Testis (tissue), 2 donors: ENCODE measurements at regions not wholly inside any gene's neighbourhood (a gene's known extent, or its start where the extent isn't known, plus 50 kb on each side); places are given as distances from the start of the nearest gene placed in this dataset.

Experiments used
- DNase-seq: peaks from one replicate; pipeline ENCODE4 v3.0.0-alpha.2; 2019
- H3K27ac ChIP-seq, 2 donors: fragments of 200-600 bp; sonication (generic); one replicate each; pipeline ENCODE4 v1.5.1; 2019
- H3K27me3 ChIP-seq: fragments of 200-600 bp; sonication (generic); one replicate; pipeline ENCODE4 v1.5.1; 2019
- H3K36me3 ChIP-seq: fragments of 200-600 bp; sonication (generic); one replicate; pipeline ENCODE4 v1.5.1; 2017; ENCODE audit warnings: low read depth; ENCODE audit errors: missing control alignments
- H3K4me1 ChIP-seq: fragments of 200-600 bp; sonication (generic); one replicate; pipeline ENCODE4 v1.5.1; 2019
- H3K4me3 ChIP-seq, 2 donors: fragments of 200-600 bp; sonication (generic); one replicate each; pipeline ENCODE4 v1.5.1; 2017 to 2019
- H3K9me3 ChIP-seq: fragments of 200-600 bp; sonication (generic); one replicate; pipeline ENCODE4 v1.5.1; 2017
- CTCF ChIP-seq, 3 experiments: fragments of 450-650 bp in 2 of 3; fragments of 200-600 bp in 1 of 3; sonication (generic) in 1 of 3; IDR thresholded peaks; one replicate each; pipeline ENCODE4 v1.5.1; 2016 to 2019; ENCODE audit warnings: antibody characterized with exemption in 3 of 3, mild to moderate bottlenecking in 2 of 3, moderate library complexity in 1 of 3
- POLR2A ChIP-seq: fragments of 450-650 bp; IDR thresholded peaks from one replicate; pipeline ENCODE4 v1.6.1; 2017; ENCODE audit warnings: antibody characterized with exemption, mild to moderate bottlenecking, moderate library complexity
- WGBS, 2 donors: methylation state at CpG; one replicate each; pipeline ENCODE4 v1.1.5; 2018; 5-methylcytosine and 5-hydroxymethylcytosine counted together
- intact Hi-C: fragments of 100-400 bp; cut with DNase I; formaldehyde crosslinking; loops from one replicate; pipeline ENCODE4 v1.15.1; 2023; ENCODE audit warnings: low total_unique reads

GRCh38 chr18:6639305-6639704 is 90.2 kb upstream of the ARHGAP28 start:
- H3K27me3 ChIP-seq = no peaks in the 10 kb centered on the region
- no peaks in the 10 kb centered on the region for H3K4me1 ChIP-seq
- intact Hi-C loops = no loop called here
- DNase-seq = no peak
- H3K36me3 ChIP-seq = no peaks in the 10 kb centered on the region
- TF ChIP-seq CTCF (IDR thresholded peaks at IDR 0.05) = no peak
- no peak for TF ChIP-seq POLR2A
- H3K4me3 ChIP-seq = no peak overlapping the region
- no peaks in the 10 kb centered on the region for H3K9me3 ChIP-seq
- H3K27ac ChIP-seq = no peak overlapping the region
- WGBS, 2 donors = 89 to 94% methylated on average over 4 of the region's 4 CpGs

DNA sequence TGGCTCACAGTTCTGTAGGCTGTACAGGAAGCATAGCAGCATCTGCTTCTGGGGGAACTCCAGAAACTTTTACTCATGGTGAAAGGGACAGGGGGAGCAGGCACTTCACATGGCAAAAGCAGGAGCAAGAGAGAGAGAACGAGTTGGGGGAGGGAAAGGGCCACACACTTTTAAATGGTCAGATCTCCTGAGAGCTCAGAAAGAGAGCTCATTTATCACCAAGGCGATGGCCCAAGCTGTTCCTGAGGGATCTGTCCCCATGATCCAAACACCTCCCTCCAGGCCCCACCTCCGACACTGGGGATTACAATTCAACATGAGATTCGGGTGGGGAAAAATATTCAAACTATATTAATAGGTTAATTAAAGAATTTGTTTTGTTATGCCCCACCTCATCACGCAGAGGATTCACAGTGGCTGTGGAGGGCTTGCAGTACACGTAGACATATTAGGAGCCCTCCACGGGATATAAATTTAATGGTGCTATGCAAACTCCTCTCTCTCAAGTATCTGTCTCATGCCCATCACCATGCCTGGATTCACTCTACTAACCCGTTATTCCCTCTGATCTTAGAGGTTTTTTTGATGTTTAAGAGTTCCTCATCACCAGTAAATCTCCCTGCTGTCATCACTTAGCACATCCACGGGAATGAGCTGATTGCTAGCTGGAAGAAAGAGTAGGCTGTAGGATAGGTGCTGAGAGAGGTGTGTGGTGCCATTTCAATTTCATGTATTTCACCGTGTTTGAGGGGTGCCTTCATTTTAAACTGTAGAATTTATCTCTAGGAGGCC is 84.5 kb upstream of the ARHGAP28 start:
- intact Hi-C loops = no loop called here
- WGBS, 2 donors = 60 to 62% methylated on average over 10 of the region's 10 CpGs
- H3K27ac ChIP-seq = no peak overlapping the region

GRCh38 chr18:6646801-6647200 is 82.7 kb upstream of the ARHGAP28 start:
- intact Hi-C loops = no loop called here
- Histone ChIP-seq H3K36me3 (no peaks in the 10 kb centered on the region), H3K27me3 (no peaks in the 10 kb centered on the region), H3K27ac (no peak overlapping the region), H3K4me1 (no peaks in the 10 kb centered on the region), H3K9me3 (no peaks in the 10 kb centered on the region), H3K4me3 (no peak overlapping the region)
- TF ChIP-seq CTCF (IDR thresholded peaks at IDR 0.05) (no peak), POLR2A (no peak)
- WGBS, 2 donors = 67 to 81% methylated on average over 5 of the region's 5 CpGs
- DNase-seq = no peak

More for the DNA sequence above, 84.5 kb upstream of the ARHGAP28 start:
- no peak for TF ChIP-seq POLR2A
- TF ChIP-seq CTCF (IDR thresholded peaks at IDR 0.05) = no peak
- Histone ChIP-seq H3K27me3 (no peaks in the 10 kb centered on the region), H3K4me1 (no peaks in the 10 kb centered on the region), H3K9me3 (no peaks in the 10 kb centered on the region), H3K4me3 (no peak overlapping the region), H3K36me3 (no peaks in the 10 kb centered on the region)
- no peak for DNase-seq

GRCh38 chr18:6648581-6648980 is 80.9 kb upstream of the ARHGAP28 start:
- 79 to 83% methylated on average over 1 of the region's 1 CpG for whole genome bisulfite sequencing, 2 donors
- TF ChIP-seq POLR2A = no peak
- no peak for TF ChIP-seq CTCF (IDR thresholded peaks at IDR 0.05)
- H3K27me3 ChIP-seq = no peaks in the 10 kb centered on the region
- DNase-seq = no peak
- H3K9me3 ChIP-seq = no peaks in the 10 kb centered on the region
- no peak overlapping the region for H3K4me3 ChIP-seq
- no peaks in the 10 kb centered on the region for H3K36me3 ChIP-seq
- H3K27ac ChIP-seq = no peak overlapping the region
- H3K4me1 ChIP-seq = no peaks in the 10 kb centered on the region
- intact Hi-C loops = no loop called here
